GM10266 (cell line): ENCODE measurements at regions not wholly inside any gene's neighbourhood (a gene's known extent, or its start where the extent isn't known, plus 50 kb on each side); places are given as distances from the start of the nearest gene placed in this dataset.

ENCODE experiments used
- DNase-seq: peaks from one replicate; pipeline ENCODE4 v3.0.0; 2012; ENCODE audit errors: extremely low spot score
- CTCF ChIP-seq: IDR thresholded peaks from 2 replicates; pipeline ENCODE4 v1.5.1; 2012; ENCODE audit warnings: mild to moderate bottlenecking, low read depth; ENCODE audit not compliant: control insufficient read depth, insufficient read depth; ENCODE audit errors: missing control alignments

- TF ChIP-seq CTCF: no peak
Measured at GRCh38 chr2:108189316-108189715, 50.5 kb upstream of the SULT1C3 start.

More at GRCh38 chr2:108189316-108189715, 50.5 kb upstream of the SULT1C3 start:
- no peak for DNase-seq
